Stimulated activated CD4-positive, alpha-beta T cell treated with anti-CD3 and anti-CD28 coated beads, Interleukin-2, amount 100 ng/mL, for 48 hours (primary cell): ENCODE measurements at regions not wholly inside any gene's neighbourhood (a gene's known extent, or its start where the extent isn't known, plus 50 kb on each side); places are given as distances from the start of the nearest gene placed in this dataset.

Source experiments
- DNase-seq, 2 donors: peaks; one replicate each; pipeline ENCODE4 v3.0.0-alpha.2; 2020

DNA sequence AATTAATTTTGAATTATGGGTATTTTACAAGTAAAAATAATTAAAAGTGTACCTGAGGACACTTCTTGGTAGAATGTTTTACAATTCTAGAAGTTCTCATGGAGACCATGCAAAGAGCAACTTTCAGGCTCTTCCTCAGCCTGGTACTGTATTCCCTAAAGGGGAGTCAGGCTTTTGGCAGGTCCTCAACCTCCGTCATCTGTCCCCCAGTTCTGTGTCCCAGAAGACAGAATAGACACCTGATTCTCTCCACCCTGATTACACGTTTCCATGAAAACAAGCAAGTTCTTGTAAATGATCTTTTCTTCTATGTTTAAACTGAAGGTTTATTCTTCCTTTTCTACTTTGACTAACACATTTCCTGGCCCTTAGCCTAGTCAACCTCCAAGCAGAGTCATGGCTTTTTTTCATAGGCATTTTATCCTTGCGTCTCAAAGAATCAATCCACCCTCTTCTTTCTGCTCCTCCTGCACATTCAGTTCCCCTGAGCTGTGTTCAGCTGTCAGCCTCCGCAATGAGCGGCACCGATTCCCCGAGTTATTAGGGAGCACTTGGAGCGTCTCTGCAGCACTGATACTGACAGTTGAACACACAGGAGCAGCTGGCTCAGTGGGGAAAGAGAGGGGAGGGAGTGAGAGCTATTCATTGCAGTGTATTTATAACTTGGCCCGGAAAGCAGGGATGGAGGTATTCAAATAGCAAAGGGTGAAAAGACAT lies 1082.4 kb upstream of the MAP3K7 start:
- DNase-seq = no peak

DNA sequence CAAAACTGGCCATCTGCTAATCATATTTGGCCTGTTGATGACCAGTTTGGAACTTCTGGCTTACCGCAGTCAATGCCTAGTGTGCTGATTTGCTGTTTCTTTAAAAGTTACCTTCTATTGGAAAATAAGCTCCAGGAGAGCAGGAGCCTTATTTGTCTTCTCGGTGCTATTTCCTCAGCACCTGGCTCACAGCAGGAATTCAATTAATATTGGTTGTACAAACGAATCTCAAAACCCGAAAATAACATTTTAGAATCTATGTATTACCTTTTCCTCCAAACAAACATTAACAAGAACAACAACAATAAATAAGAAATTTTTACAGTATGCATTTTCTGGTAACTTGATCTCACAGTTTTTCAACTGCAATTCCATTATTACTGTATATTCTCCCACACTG lies 1080.7 kb upstream of the MAP3K7 start:
- DNase-seq = no peak

DNA sequence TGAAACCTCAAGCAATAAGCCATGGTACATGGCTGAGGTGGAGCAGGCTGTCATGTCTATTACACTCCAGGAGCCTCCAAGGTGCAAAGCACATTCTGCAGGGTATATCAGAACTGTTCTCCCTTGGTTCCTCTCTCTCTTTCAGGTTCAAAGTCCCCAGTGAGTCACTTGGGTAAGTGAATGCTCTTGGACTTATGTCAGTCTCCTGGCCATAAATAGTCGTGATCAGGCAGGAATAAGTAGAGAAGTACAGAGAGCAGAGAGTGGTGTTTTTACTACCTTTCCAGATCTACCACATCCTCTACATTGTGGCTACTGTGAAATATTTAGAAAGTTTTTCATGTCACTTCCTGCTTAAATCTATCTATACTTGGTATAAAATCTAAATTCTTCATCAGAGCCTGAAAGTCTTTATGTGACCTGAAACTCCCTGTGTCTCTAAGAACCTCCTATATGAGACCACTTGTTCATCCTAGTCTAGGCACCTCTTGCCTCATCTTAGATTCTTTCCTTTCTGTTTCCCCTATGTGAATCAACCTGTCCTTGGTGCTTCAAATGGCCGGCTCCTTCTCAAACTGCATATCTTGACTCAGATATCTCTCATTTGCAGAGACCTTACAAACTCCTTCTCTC lies 1077.6 kb upstream of the MAP3K7 start:
- no peak for DNase-seq

DNA sequence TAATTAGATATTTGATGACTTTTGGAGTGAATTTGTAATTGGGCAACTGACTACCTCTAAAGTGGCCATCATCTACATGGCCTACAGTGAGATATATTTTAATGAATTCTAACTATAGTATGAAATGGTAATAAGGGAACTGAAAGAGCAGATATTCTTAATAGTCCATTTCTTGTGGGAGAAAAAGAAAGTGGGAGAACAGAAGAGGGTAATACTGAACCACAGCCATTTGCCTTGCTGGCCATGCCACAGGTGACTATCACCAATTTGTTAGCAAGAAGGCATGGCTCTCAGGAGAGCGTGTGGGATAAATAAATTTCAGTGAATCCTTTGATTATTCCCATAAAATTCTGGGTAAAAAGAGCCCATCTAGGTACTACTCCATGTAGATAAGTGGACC lies 1074.0 kb upstream of the MAP3K7 start:
- DNase-seq = no peak

DNA sequence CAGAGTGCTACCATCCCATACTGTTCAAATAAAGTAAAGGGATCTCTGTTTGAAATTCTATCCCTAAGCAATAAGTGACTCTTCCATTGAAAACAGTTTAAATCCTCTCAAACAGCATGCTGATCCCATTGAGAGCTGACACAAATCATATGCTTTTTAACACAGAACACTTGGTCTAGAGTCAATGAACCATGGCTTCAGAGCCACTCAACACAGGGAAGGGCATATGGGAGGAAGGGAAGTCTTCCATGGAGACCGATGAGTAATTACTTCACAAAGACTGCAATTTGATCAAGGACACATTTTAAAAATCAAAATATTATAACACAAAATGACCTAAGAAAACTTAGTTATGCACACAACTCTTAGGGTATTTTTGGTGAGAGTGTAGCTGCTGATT lies 1073.0 kb upstream of the MAP3K7 start:
- no peak for DNase-seq

DNA sequence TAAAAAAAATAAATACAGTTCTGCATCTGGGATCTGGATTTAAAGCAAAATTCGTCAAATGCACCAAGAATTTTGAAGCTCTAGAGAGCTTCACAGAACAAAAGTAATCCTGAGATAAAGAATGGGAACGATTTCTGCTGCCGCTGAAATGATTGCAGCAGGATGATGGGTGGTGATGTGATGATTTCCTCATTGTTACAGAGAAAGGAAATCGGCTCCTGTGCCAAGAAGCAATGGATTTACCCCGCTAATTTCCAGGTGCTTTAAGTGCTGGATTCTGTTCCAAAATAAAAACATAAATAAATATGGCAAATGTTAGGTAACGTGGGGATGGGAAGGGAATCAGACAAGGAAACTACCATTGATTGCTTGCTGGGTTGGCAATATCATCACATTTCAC lies 1067.9 kb upstream of the MAP3K7 start:
- no peak for DNase-seq

DNA sequence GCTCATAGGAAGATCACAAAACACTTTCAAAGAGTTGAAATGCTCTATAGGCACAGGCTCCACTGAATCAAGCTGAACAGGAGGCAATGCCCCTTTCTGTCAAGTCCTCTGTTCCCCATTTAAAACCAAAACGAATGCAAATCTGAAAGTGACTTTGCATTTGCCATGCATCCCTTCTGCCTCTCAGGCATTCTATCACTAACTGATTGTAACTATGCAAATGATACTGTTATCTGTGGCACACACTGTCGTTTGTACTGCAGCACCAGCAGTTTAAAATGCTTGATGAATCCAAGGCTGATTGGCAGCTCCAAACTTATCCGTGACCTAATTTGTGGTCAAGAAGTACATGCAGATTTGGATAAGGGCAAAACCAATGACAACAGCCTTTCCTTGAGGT lies 1067.5 kb upstream of the MAP3K7 start:
- no peak for DNase-seq

DNA sequence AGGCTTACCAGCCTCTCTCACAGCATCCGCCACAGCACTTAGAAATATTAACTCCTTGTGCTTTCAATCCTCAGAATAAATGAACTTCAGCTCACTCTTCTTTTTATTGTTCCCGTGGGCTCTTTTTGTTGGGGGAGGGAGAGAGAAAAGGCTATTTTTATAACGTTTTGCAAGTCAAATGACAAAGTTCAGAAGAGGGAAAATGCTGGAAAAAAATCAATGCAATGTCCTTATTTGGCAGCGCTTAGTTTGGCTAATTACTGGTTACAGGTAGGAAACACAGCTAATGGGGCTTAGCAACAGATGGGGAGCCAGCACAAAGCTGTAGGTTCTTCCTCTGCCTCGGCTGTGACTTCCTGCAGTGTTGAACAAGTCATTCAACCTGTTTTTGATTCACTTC lies 1067.0 kb upstream of the MAP3K7 start:
- DNase-seq = no peak

DNA sequence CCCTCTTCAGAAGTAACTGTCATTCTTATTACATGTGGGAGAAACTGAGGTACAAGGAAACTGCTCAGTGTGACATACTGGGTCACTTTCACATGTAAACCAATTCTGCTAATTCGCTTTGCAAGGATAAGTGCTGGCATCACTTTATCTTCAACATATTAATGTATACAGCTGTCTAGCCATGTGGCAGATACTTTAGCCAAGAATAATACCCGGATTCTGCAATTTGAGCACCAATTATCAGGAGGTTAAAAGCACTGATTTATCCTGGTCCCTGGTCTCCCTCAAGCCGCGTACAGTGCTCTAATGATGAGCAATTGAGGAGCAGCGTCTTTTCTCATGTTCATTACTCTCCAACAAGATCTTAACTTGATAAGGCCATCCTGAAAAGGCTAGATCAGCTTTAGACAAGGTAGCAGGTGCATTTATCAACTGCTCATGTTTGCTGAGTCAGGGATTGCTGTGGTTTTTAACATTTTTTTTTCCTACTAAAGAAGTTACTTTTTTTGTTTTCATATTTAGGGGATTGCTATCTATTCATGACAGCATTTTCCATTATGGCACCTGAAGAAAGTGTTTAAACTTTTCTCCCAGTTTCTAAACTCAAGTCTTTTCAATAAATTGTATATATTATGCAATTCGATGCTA lies 1066.3 kb upstream of the MAP3K7 start:
- DNase-seq = no peak

DNA sequence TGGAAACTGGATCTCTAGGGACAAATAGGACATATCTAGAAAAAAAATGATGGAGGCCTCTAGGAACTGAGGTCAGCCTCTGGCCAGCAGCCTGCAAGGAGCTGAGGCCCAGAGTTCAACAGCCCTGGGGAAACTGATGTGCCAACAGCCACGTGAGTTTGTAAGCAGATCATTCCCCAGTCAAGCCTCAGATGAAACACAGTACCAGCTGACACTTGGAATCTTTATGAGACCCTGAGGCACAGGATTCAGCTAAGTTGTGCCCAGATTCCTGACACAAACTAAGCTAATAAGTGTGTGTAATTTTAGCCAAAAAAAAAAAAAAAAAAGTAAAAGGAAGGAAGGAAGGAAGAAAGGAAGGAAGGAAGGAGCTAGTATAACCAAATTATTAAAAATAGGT lies 1059.8 kb upstream of the MAP3K7 start:
- DNase-seq = no peak

DNA sequence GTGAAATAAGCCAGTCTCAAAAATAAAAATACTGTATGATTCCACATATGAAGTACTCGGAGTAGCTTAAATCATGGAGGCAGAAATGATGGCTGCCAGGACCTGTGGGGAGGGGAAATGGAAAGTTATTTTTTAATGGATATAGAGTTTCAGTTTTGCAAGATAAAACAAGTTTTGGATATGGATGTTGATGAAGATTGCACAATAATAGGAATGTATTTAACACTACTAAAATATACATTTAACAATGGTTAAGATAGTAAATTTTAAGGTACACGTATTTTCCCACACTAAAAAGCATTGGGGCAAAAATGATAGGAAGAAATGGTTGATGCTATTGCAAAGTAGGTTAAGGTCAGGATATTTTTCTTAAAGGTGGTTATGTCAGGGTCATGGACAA lies 1058.9 kb upstream of the MAP3K7 start:
- no peak for DNase-seq

DNA sequence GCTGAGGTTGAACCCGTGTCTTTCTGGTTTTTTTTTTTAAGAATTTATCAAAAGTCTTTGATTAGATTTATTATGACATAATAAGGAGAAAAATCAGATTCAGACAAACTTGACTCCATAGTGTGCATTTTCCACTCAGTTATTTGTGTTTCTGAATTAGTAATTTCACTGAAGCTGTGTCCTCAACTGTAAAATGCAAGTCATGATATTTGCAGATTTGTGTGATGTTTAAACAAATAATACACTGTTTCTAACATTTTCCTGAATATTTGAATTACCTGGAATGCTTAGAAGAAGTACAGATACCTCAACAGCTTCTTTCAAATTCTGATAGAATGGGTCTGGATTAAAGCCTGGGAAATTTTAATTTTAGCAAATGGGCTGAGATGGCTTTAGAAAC lies 1050.3 kb upstream of the MAP3K7 start:
- no peak for DNase-seq

DNA sequence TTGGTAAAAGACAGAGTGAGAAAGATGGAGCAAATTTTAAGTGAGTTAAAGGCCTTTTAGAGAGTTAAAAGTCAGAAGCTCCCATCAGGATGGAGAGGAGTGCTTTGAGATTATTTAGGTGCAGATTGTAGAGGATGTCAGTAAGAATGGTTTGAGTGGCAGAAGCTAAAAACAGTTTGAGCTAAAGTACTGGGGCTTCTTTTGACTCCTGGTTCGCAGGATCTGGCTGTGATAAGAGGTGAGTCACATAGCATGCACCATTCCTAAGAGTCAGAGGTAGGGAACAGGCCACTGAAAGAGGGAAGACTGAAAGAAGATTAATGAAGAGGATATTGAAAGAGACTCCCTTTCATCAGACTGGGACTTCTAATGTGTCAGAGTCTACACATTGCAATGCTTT lies 1047.9 kb upstream of the MAP3K7 start:
- no peak for DNase-seq

DNA sequence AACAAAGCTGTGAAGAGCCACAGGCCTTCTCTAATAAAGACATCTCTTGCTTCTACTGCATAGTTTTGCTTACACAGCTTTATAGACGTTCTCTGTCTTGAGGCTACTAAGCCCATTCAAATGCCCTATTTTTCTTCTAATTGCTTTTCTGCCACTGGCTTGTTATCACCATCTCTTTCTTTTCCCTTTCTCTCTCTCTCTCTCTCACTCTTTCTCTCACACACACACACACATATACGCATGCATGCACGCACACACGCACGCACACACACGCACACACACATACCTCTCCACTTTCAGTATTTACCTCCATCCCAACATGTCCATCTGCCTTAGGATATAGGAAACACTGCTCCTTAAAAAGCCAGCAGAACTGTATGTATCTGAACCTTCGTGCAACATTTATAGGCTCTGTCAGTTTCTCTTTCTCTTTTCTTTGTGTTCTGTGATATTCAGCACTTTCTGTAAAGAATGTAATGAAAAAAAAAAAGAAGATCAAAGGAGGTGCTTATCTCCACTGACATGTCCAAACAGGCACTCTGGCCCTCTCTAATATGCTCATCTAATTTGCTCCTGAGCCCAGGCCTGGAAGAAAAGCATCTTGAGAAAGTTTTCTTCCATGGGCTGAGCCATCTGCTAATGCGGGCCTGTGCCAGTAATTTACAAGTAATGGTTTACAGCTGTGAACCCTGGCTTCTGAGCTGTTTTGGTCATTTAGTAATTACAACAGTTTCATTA lies 1046.7 kb upstream of the MAP3K7 start:
- DNase-seq = no peak

DNA sequence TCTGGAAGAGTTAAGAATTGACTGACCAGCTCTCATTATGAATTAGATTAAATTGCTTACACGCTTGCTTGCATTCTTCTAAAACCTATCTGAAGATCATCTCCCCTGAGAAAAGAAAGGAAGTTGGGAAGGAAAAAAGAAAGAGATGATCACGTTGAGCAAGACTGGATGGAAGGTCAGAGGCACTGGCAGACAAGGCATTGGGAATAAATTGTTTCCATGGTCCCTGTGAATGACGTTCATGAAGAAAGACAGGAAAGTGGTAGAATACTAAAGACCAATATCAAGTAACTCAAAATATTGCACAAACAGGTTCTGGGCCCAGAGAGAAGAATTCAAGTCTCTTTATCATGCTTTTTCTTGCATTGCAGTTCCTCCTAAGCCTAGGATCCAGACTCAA lies 1045.4 kb upstream of the MAP3K7 start:
- no peak for DNase-seq

DNA sequence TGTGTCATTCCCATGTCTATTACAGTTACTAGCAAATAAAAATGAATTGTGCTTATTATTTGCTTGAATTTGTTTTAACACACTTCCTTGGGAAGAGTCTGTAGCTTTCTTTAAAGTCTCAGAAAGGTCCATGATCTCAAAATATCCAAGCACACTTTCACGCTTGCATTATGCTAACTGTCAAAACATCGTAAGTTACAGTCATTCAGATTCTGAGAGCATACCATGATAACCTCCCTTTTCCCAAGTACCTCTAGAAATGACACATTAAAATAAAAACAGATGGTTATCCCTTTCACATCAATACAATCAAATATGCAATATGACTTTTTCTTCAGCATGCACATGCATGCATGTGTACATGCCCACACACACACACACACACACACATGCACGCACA lies 1044.4 kb upstream of the MAP3K7 start:
- DNase-seq = no peak

DNA sequence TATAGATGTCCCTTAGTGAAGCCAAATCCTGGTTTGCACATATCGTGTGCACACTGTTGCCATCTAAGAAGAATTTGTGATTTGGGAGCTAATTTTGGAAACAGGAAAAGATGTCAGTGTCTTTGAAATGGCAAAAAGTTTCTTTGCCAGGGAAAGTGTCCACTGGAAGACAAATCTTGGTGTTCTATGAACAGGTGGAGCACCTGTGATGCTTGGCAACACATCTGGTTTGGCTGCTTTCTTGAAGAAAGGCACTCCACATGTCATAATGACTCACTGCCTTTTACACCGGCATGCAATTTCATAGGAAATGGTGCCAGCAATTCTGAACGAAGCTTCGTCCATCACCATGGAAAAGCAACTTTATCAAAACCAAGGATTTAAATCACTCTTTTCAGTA lies 1040.0 kb upstream of the MAP3K7 start:
- DNase-seq = no peak

DNA sequence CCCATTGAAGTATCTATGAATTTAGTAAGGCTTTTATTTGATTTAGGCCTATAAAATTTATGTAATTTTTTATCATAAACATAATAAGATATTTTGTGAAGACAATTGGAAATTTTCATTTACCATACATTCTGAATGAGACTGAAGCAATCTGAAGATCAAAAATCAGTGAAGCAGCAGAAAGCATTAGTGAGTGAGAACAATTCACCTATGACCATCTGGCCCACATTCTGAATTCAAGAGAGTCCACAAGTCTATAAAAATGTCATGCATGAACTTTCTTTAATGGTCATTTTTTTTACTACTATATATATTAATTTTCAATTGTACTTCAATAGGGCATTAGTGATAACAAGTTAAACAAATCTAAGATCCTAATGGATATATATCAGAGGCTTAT lies 1026.6 kb upstream of the MAP3K7 start:
- no peak for DNase-seq

DNA sequence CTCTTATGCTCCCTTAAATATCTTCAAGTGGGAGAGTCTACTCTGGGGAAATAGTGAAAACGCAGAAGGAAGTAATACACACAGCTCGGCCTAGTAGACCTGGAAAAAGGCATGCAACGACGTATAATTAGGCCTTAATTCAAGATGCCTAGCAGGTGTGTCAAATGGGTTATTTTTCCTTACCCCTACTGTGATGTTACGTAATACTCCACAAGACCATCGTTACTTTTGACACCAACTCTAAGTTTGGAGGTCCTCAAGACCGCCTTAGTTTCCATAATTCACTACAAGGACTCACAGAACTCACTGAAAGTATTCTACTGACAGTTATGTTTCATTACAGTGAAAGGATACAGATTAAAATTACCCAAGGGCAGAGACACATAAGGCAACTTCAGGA lies 1024.3 kb upstream of the MAP3K7 start:
- no peak for DNase-seq

DNA sequence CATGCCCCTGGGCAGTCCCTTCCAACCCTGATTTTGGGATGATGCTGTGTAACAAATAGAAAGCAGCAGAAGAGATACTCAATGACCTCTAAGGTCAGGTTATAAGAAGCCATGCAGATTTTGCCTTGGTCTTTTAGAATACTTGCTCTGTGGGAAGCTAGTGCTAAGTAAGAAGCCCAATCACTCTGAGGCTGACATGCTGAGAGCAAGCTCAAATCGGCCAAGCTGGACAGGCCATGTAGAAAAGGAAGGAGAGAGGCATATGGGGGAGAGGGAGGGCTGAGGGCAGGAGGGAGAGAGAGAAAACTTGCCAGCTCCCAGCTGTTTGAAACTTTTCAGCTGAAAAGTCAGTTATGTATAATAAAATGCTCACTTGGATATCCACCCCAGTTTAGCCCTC lies 1021.6 kb upstream of the MAP3K7 start:
- no peak for DNase-seq

DNA sequence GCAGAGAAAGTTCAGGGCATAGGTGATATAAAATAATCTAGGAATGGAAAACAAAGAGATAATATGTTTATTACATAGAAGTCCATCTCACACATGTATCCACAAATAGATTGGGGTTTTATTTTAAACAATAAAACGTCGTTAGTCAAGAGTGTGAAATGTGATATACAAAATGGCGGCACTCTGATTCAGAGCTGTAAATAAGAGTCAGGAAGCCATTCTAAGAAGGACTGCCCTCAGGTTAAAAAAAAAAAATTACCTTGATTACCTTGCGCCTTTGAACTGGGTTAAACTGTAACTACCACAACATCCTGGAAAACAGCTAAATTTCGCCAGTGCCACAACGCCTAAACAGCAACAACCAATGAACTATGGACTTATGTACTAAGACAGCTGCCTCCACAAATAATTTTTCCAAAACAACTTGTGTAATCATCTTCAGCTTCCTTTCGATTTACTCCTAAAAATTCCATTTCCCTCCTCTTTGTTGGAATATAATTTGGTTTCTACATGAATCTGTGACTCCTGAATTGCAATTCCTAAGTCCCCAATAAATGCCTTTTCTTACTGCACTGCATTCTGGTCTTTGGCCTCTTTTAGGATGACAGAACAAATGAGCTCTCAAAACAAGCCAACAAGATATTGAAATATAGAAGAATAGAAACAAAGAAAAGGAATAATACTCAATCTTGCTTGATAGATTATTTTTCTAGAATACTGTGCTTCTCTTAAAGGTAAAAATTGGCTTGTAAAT lies 1019.5 kb upstream of the MAP3K7 start:
- DNase-seq = no peak

DNA sequence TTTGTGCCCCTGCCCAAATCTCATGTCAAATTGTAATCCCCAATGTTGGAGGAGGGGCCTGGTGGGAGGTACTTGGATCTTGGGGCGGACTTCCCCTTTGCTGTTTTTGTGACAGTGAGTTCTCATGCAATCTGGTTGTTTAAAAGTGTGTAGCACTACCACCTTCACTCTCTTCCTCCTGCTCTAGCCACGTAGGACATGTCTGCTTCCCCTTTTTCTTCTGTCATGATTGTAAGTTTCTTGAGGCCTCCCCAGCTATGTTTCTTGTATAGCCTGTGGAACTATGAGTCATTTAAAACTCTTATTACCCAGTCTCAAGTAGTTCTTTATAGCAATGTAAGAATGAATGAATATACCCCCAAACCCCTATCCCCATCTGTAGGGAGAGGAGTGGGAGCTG lies 1013.7 kb upstream of the MAP3K7 start:
- DNase-seq = no peak

DNA sequence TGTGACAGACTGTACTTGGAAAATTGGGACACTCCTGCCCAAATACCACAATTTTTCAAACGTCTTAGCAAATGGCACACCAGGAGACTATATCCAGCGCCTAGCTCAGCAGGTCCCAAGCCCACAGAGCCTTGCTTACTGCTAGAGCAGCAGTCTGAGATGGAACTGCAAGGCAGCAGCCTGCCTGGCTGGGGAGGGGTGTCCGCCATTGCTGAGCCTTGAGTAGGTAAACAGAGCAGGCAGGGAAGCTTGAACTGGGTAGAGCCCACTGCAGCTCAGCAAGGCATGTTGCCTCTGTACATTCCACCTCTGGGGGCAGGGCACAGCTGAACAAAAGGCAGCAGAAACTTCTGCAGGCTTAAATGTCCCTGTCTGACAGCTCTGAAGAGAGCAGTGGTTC lies 1003.3 kb upstream of the MAP3K7 start:
- no peak for DNase-seq
